NCI-H2227 (cell line): ENCODE measurements at regions not wholly inside any gene's neighbourhood (a gene's known extent, or its start where the extent isn't known, plus 50 kb on each side); places are given as distances from the start of the nearest gene placed in this dataset.

Experiments
- DNase-seq: peaks from one replicate; lab custom pipeline; 2025; ENCODE audit not compliant: unreplicated experiment; lab: John Stamatoyannopoulos, UW

- DNase-seq: no peak
These were observed 74.7 kb downstream of the SDC1 start for GRCh38 chr2:20150110-20150706.

- DNase-seq: no peak
These were observed 75.3 kb downstream of the SDC1 start for GRCh38 chr2:20149703-20150030.

GRCh38 chr2:20148923-20149702 lies 75.8 kb downstream of the SDC1 start:
- DNase-seq: no peak

- no peak for DNase-seq
These were observed 76.5 kb downstream of the SDC1 start for GRCh38 chr2:20148426-20148922.

- no peak for DNase-seq
These were observed 77.6 kb downstream of the SDC1 start for GRCh38 chr2:20147351-20147750.

GRCh38 chr2:20146401-20146800 lies 78.5 kb downstream of the SDC1 start:
- DNase-seq: no peak

GRCh38 chr2:20145497-20146193 lies 79.3 kb downstream of the SDC1 start:
- no peak for DNase-seq

GRCh38 chr2:20144861-20145260 lies 80.1 kb downstream of the SDC1 start:
- DNase-seq: no peak

GRCh38 chr2:20144196-20144595 lies 80.7 kb downstream of the SDC1 start:
- no peak for DNase-seq

GRCh38 chr2:20143263-20143662 lies 81.7 kb downstream of the SDC1 start:
- no peak for DNase-seq

- no peak for DNase-seq
These were observed 83.1 kb downstream of the SDC1 start for GRCh38 chr2:20141806-20142205.

GRCh38 chr2:20141056-20141762 lies 83.7 kb downstream of the SDC1 start:
- DNase-seq: no peak

GRCh38 chr2:20140321-20141055 lies 84.4 kb downstream of the SDC1 start:
- DNase-seq: no peak

- DNase-seq: no peak
These were observed 85.3 kb downstream of the SDC1 start for GRCh38 chr2:20139407-20140172.

GRCh38 chr2:20138696-20139095 lies 86.2 kb downstream of the SDC1 start:
- no peak for DNase-seq

GRCh38 chr2:20137884-20138283 lies 86.5 kb upstream of the LAPTM4A start:
- no peak for DNase-seq

- no peak for DNase-seq
These were observed 85.7 kb upstream of the LAPTM4A start for GRCh38 chr2:20137131-20137571.

- no peak for DNase-seq
These were observed 84.7 kb upstream of the LAPTM4A start for GRCh38 chr2:20136149-20136548.

- peak; percentile 74 for DNase-seq
These were observed 84.2 kb upstream of the LAPTM4A start for GRCh38 chr2:20135631-20136050.

GRCh38 chr2:20132990-20133535 lies 81.6 kb upstream of the LAPTM4A start:
- no peak for DNase-seq
